Fibroblast of the aortic adventitia (primary cell): ENCODE measurements at regions not wholly inside any gene's neighbourhood (a gene's known extent, or its start where the extent isn't known, plus 50 kb on each side); places are given as distances from the start of the nearest gene placed in this dataset.
"Not testable (repeated sequence)": the region's sequence is repeated elsewhere in the genome, so short reads cannot be mapped to it uniquely, and the experiment has no call there.

Source experiments
- DNase-seq: peaks from one replicate; pipeline ENCODE4 v3.0.0-alpha.2; 2010; ENCODE audit warnings: low read depth
- H3K4me3 ChIP-seq: 2 replicates; pipeline ENCODE4 v1.5.1; 2011; ENCODE audit warnings: low read depth, mild to moderate bottlenecking, control low read depth, low read length, moderate library complexity
- TF ChIP-seq, protein P1 (sequence below): IDR thresholded peaks from 2 replicates; pipeline ENCODE4 v1.5.1; 2011; ENCODE audit warnings: mild to moderate bottlenecking, low read length, control low read depth, inconsistent platforms; ENCODE audit not compliant: insufficient read depth

DNA sequence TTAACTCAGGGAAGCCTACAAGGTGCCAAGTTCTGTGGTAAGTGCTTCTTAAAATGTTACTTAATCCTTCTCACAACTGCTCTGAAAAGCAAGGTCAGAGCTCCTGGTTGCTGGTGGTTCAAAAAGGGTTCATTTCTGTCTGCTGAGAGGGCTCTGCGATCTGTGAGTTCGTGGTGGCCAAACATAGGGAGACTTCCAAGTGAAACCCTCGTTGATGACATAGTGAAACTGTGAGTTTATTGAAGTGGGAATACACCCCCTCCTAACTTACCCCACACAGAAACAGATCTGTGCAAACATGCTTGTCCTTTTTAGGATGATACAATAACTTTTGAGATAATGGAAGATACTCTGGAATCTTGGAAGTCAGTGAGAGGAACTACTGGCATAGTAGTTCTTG lies 164.8 kb upstream of the PGRMC2 start:
- peak; percentile 47 for DNase-seq
- TF ChIP-seq, protein P1, sequence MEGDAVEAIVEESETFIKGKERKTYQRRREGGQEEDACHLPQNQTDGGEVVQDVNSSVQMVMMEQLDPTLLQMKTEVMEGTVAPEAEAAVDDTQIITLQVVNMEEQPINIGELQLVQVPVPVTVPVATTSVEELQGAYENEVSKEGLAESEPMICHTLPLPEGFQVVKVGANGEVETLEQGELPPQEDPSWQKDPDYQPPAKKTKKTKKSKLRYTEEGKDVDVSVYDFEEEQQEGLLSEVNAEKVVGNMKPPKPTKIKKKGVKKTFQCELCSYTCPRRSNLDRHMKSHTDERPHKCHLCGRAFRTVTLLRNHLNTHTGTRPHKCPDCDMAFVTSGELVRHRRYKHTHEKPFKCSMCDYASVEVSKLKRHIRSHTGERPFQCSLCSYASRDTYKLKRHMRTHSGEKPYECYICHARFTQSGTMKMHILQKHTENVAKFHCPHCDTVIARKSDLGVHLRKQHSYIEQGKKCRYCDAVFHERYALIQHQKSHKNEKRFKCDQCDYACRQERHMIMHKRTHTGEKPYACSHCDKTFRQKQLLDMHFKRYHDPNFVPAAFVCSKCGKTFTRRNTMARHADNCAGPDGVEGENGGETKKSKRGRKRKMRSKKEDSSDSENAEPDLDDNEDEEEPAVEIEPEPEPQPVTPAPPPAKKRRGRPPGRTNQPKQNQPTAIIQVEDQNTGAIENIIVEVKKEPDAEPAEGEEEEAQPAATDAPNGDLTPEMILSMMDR: no peak
- H3K4me3 ChIP-seq: no peak overlapping the region

DNA sequence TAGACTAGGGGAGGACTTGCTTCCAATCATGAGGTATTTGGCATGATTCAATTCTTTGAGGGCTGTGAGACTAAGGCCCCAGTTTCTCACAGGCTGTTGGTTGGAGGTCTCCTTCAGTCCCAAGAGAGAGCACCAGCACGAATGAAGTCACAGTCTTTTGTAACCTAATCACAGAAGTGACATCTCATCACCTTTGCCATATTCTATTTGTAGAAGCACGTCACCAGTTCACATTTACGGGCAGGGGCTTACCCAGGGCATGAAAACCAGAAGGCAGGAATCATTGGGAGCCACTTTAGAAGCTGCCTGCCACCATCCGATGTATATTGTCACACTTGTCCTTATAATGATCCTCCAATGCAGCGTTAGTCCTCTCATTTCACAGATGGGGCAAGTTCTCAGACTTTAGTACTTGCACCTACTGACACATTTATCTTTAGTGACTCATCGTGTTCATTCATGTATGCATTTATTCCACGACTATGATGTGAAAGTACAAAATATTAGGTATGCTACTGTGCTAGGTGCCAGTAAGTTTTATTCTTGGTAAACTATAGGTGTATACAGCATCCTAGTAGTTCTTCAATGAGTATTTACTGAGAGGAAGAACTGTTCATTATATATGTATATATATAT lies 163.8 kb upstream of the PGRMC2 start:
- TF ChIP-seq, protein P1: no peak
- H3K4me3 ChIP-seq: no peak overlapping the region
- DNase-seq: no peak

DNA sequence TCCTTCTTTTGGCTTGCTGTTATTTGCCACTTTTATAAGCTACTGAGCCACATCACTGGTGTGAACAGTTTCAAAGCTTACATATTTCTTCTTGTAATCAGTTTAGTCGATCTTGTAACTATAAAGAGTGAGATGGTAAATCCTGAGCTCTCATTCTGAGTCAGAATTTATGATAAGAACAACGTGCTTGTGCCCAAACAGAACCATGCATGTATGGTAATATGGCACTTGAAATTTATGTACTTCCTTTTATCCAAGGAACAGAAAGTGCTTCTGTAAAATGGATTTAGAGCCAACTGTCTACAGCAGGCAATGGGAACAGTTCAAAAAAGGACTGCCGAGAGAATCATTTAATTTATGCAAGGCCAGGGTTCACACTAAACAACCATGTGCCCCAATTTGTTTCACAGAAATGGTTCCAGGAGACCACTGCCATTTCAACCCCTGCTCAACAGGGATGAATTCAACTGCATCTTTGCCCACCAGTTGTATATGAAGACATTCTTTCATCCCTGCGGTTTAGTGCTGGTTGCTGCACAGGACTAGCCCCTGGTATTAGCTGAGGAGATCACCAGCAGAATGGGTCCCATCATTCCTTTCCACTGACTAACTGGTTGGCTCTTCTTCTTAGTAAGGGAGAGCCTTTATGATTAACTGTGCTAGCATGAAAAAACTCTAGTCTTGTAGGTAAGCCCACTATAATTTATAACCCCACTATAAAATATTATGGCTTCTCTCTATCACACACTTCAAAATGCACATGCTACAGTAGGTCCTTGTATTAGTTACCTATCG lies 162.9 kb upstream of the PGRMC2 start:
- TF ChIP-seq, protein P1: no peak
- peak; percentile 38 for DNase-seq
- no peak overlapping the region for H3K4me3 ChIP-seq

DNA sequence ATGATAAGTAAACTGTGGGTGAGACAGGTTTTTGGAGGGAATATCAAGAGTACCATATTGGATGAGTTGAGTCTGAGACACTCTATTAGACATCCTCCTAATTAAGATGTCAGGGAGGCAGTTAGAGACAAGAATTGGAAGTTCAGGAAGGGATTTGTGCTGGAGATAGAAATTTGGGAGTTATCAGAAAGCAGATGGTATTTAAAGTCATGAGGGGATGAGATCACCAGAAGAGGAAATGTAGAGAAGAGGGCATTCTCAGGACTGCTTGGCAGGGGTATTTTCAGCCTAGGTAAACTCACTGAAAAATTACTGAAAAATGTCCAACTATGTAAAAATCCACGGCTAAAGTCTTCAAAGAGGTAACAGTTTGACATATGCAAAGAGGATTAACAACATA lies 161.6 kb upstream of the PGRMC2 start:
- TF ChIP-seq, protein P1: no peak
- DNase-seq: no peak

DNA sequence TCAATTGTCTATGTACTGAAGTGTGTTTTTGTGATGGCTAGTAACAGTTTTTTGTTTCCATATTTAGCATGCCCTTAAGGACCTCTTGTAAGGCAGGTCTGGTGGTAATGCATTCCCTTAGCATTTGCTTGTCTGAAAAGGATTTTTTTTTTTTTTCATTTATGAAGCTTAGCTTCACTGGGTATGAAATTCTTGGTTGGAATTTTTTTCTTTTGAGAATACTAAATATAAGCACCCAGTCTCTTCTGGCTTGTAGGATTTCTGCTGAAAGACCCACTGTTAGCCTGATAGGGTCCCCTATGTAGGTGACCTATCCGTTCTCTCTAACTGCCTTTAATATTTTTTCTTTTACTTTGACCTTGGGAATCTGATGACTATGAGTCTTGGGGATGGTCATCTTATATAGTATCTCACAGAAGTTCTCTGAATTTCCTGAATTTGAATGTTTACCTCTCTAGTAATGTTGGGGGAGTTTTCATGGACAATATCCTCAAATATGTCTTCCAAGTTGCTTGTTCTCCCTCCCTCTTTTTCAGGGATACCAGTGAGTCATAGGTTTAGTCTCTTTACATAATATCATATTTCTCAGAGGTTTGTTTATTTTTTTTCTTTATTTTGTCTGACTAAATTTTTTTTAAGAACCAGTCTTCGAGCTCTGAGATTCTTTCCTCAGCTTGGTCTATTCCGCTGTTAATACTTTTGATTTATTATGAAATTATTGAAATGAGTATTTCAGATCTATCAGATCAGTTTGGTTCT lies 157.1 kb upstream of the PGRMC2 start:
- TF ChIP-seq, protein P1: no peak
- no peak for DNase-seq
- H3K4me3 ChIP-seq: no peak overlapping the region

More for the DNA sequence above, 161.6 kb upstream of the PGRMC2 start:
- no peak overlapping the region for H3K4me3 ChIP-seq

DNA sequence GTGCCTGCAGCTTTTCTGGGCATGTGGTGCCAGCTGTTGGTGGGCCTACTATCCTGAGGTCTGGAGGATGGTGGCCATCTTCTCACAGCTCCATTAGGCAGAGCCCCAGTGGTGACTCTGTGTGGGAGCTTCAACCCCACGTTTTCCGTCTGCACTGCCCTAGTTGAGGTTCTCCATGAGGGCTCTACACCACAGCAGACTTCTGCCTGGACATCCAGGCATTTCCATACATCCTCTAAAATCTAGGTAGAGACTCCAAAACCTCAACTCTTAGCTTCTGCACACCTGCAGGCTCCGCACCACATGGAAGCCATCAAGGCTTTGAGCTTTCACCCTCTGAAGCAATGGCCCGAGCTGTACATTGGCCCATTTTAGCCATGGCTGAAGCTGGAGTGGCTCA lies 153.3 kb upstream of the PGRMC2 start:
- no peak for DNase-seq
- TF ChIP-seq, protein P1: no peak

DNA sequence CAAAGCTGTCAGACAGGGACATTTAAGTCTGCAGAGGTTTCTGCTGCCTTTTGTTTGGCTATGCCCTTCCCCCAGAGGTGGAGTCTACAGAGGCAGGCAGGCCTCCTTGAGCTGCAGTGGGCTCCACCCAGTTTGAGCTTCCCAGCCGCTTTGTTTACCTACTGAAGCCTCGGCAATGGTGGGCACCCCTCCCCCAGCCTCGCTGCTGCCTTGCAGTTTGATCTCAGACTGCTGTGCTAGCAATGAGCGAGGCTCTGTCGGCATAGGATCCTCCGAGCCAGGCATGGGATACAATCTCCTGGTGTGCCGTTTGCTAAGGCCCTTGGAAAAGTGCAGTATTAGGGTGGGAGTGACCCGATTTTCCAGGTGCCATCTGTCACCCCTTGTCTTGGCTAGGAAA lies 149.4 kb upstream of the PGRMC2 start:
- not testable (repeated sequence) for H3K4me3 ChIP-seq, DNase-seq

More for the DNA sequence above, 153.3 kb upstream of the PGRMC2 start:
- no peak overlapping the region for H3K4me3 ChIP-seq

DNA sequence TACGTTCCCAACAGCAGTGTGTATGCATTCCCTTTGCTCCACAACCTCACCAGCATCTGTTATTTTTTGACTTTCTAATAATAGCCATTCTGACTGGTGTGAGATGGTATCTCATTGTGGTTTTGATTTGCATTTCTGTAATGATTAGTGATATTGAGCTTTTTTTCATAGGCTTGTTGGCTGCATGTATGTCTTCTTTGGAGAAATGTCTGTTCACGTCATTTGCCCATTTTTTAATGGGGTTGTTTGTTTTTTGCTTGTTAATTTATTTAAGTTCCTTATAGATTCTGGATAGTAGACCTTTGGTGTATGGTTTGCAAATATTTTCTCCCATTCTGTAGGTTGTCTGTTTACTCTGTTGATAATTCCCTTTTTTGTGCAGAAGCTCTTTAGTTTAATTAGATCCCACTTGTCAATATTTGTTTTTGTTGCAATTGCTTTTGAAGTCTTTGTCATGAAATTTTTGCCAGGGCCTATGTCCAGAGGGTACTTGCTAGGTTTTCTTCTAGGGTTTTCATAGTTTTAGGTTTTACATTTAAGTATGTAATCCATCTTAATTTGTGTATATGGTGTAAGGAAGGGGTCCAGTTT lies 141.5 kb upstream of the PGRMC2 start:
- H3K4me3 ChIP-seq, DNase-seq: not testable (repeated sequence)
